ENCODE measurements at regions not wholly inside any gene's neighbourhood (a gene's known extent, or its start where the extent isn't known, plus 50 kb on each side); places are given as distances from the start of the nearest gene placed in this dataset.

DNA sequence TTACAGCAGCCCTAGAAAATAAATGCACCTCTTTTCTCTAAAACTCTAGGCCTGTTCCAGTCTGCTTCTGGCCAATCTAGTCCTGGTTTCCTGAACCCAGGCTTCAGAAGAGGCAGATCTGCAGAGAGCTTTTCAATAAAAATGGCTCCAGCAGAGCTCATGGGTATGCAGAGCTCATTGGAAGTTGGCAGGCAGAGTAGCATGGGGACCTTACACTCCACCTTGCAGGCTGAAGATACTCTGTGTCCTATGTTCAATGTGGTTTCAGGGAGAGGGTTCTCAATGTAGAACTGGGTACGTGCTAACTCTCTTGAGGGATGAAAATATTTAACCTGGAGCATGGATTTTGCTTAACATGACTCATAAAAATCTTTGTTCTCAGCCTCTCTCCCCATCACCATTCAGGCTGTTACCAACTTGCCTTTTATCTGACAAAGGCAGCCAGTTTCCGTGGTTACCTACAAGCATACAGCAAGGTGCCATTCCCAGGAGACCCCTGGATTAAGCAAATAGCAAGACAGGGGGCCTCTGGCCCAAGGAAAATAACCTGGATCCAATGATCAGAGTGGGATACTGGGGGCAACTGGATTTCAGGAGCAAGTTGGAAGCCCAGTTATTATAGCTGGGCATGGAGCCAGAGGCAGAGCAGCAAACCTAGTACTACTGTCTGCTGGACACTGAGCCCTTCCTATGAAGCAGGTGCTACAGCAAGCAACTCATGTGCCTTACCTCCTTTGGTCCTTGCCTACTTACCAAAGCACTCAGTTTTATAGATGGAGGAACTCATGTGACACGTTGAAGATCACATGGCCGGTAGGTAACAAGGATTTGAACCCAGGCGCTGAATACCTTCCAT is 98.2 kb upstream of the DHX40 start:
- TF ChIP-seq CTCF (conservative IDR thresholded peaks at IDR 0.05 in 1 of 2, IDR thresholded peaks at IDR 0.05 in 1 of 2; ENCODE audit: extremely low read depth in 1 of 2, insufficient read depth in 1 of 2, low read depth in 1 of 2, low read length in 2 of 2), result no peak
- no peak for TF ChIP-seq EZH2 (IDR thresholded peaks at IDR 0.05; ENCODE audit: borderline replicate concordance, low read length)
